ENCODE measurements at regions not wholly inside any gene's neighbourhood (a gene's known extent, or its start where the extent isn't known, plus 50 kb on each side); places are given as distances from the start of the nearest gene placed in this dataset.

GRCh38 chr16:79509906-79510305 lies 90.6 kb downstream of the MAF start:
- TF ChIP-seq CTCF (IDR thresholded peaks at IDR 0.05; ENCODE audit: poor library complexity, severe bottlenecking) = no peak
- no peak for TF ChIP-seq SMC3 (conservative IDR thresholded peaks at IDR 0.05; ENCODE audit: poor library complexity)
- TF ChIP-seq EZH2 (IDR thresholded peaks at IDR 0.05; ENCODE audit: borderline replicate concordance, insufficient read depth, low read length, poor library complexity, severe bottlenecking) = no peak

All from neural cell (in vitro differentiated cells).